ENCODE measurements at regions not wholly inside any gene's neighbourhood (a gene's known extent, or its start where the extent isn't known, plus 50 kb on each side); places are given as distances from the start of the nearest gene placed in this dataset.

DNA sequence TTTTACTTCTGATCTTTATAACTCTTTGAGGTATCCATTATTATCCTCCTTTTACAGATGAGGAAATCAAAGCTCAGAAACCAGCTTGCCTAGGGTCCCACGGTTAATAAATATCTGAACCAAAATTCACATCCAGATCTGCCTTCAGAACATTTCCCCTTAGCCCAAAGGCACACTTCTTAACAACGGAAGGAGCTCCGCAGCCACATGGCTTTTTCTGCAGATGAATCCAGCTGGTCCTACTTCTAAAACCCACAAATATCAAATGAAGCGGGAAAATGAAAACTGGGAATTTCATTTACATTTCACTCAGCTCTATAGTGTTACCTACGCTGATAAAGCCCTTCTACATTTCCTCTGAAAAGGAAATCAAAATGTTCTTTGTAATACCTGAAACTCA lies 357.0 kb upstream of the ID2 start:
- TF ChIP-seq CTCF (IDR thresholded peaks at IDR 0.05) (no peak), POLR2AphosphoS5 (IDR thresholded peaks at IDR 0.05) (no peak)
